ENCODE measurements at regions not wholly inside any gene's neighbourhood (a gene's known extent, or its start where the extent isn't known, plus 50 kb on each side); places are given as distances from the start of the nearest gene placed in this dataset.
"Not testable (repeated sequence)": the region's sequence is repeated elsewhere in the genome, so short reads cannot be mapped to it uniquely, and the experiment has no call there.

GRCh38 chr3:89032346-89033013 lies 74.9 kb upstream of the EPHA3 start:
- no peak for DNase-seq

GRCh38 chr3:89034723-89035122 lies 72.7 kb upstream of the EPHA3 start:
- not testable (repeated sequence) for DNase-seq

GRCh38 chr3:89038869-89039268 lies 68.6 kb upstream of the EPHA3 start:
- DNase-seq = no peak

- DNase-seq = no peak
These were observed 65.1 kb upstream of the EPHA3 start for GRCh38 chr3:89042236-89042835.

- no peak for DNase-seq
These were observed 64.0 kb upstream of the EPHA3 start for GRCh38 chr3:89043406-89043932.

GRCh38 chr3:89046661-89047060 lies 60.8 kb upstream of the EPHA3 start:
- no peak for DNase-seq

- DNase-seq = no peak
These were observed 58.3 kb upstream of the EPHA3 start for GRCh38 chr3:89049119-89049518.

GRCh38 chr3:89052386-89052785 lies 55.0 kb upstream of the EPHA3 start:
- no peak for DNase-seq

GRCh38 chr3:89057398-89057797 lies 50.0 kb upstream of the EPHA3 start:
- DNase-seq = no peak

All from nucleus accumbens (tissue), 56 donors.